Astrocyte (in vitro differentiated cells and primary cell): ENCODE measurements at regions not wholly inside any gene's neighbourhood (a gene's known extent, or its start where the extent isn't known, plus 50 kb on each side); places are given as distances from the start of the nearest gene placed in this dataset.

Experiments used
- EZH2 ChIP-seq: IDR thresholded peaks from 2 replicates; pipeline ENCODE4 v1.6.1; 2012; ENCODE audit warnings: mild to moderate bottlenecking, low read length, inconsistent platforms; ENCODE audit not compliant: insufficient read depth
- TF ChIP-seq, protein P1 (sequence below): IDR thresholded peaks from 2 replicates; pipeline ENCODE4 v1.5.1; 2011; ENCODE audit warnings: low read depth, mild to moderate bottlenecking, inconsistent platforms, low read length, moderate library complexity; ENCODE audit not compliant: insufficient read depth

DNA sequence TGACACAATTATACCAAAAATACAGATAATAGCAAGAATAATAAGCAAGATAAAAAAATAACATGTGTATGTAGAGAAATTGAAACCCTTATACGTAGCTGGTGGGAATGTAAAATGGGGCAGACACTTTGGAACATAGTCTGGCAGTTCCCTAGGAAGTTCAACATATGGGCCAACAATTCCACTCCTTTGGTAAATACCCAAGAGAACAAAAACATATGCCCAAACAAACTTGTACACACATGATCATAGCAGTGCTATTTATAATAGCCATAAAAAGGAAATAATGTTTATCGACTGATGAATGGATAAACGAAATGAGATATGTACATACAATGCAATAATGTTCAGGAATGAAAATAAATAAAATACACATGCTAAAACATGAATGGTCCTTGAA, 462.4 kb upstream of the SORCS1 start:
- TF ChIP-seq EZH2: no peak
- TF ChIP-seq, protein P1, sequence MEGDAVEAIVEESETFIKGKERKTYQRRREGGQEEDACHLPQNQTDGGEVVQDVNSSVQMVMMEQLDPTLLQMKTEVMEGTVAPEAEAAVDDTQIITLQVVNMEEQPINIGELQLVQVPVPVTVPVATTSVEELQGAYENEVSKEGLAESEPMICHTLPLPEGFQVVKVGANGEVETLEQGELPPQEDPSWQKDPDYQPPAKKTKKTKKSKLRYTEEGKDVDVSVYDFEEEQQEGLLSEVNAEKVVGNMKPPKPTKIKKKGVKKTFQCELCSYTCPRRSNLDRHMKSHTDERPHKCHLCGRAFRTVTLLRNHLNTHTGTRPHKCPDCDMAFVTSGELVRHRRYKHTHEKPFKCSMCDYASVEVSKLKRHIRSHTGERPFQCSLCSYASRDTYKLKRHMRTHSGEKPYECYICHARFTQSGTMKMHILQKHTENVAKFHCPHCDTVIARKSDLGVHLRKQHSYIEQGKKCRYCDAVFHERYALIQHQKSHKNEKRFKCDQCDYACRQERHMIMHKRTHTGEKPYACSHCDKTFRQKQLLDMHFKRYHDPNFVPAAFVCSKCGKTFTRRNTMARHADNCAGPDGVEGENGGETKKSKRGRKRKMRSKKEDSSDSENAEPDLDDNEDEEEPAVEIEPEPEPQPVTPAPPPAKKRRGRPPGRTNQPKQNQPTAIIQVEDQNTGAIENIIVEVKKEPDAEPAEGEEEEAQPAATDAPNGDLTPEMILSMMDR: no peak
